DOHH2 (cell line): ENCODE measurements at regions not wholly inside any gene's neighbourhood (a gene's known extent, or its start where the extent isn't known, plus 50 kb on each side); places are given as distances from the start of the nearest gene placed in this dataset.

Source experiments
- H3F3A ChIP-seq: fragments of 200-600 bp; sonication (generic), shearing (Covaris generic); 2 replicates; pipeline ENCODE4 v1.6.0; 2016; ENCODE audit warnings: antibody characterized with exemption, mild to moderate bottlenecking; ENCODE audit not compliant: control insufficient read depth, insufficient read depth
- H3K27ac ChIP-seq: fragments of 200-600 bp; sonication (generic); 2 replicates; pipeline ENCODE4 v1.5.1; 2014; ENCODE audit warnings: low read depth, mild to moderate bottlenecking, low read length, moderate library complexity
- H3K27me3 ChIP-seq: fragments of 200-600 bp; sonication (generic); 2 replicates; pipeline ENCODE4 v1.6.1; 2014; ENCODE audit warnings: mild to moderate bottlenecking, low read length, mixed read lengths; ENCODE audit not compliant: control insufficient read depth
- H3K36me3 ChIP-seq: fragments of 200-600 bp; sonication (generic); 2 replicates; pipeline ENCODE4 v1.6.1; 2014; ENCODE audit warnings: mild to moderate bottlenecking, low read length, moderate library complexity, mixed read lengths; ENCODE audit not compliant: control insufficient read depth
- H3K4me1 ChIP-seq: fragments of 200-600 bp; sonication (generic); 2 replicates; pipeline ENCODE4 v1.6.1; 2014; ENCODE audit warnings: mild to moderate bottlenecking, low read length, mixed read lengths; ENCODE audit not compliant: control insufficient read depth
- H3K4me2 ChIP-seq: fragments of 200-600 bp; sonication (generic); 2 replicates; pipeline ENCODE4 v1.6.0; 2014; ENCODE audit warnings: mild to moderate bottlenecking, low read length, moderate library complexity
- H3K4me3 ChIP-seq: fragments of 200-600 bp; sonication (generic); 2 replicates; pipeline ENCODE4 v1.5.1; 2014; ENCODE audit warnings: mild to moderate bottlenecking, low read length, mixed read lengths
- H3K79me2 ChIP-seq: fragments of 200-600 bp; sonication (generic); 2 replicates; pipeline ENCODE4 v1.6.1; 2014; ENCODE audit warnings: mild to moderate bottlenecking, low read length, mixed read lengths; ENCODE audit not compliant: control insufficient read depth
- H3K9me2 ChIP-seq: fragments of 200-600 bp; sonication (generic); replicated peaks from 2 replicates; pipeline ENCODE4 v1.6.1; 2014; ENCODE audit warnings: mild to moderate bottlenecking, low read length, mixed read lengths; ENCODE audit not compliant: control insufficient read depth
- H3K9me3 ChIP-seq: fragments of 200-600 bp; sonication (generic); 2 replicates; pipeline ENCODE4 v1.6.1; 2014; ENCODE audit warnings: antibody characterized with exemption, low read length, mixed read lengths; ENCODE audit not compliant: control insufficient read depth, insufficient read depth
- H4K20me1 ChIP-seq: fragments of 200-600 bp; sonication (generic); 2 replicates; pipeline ENCODE4 v1.6.0; 2014; ENCODE audit warnings: low read depth, mild to moderate bottlenecking, antibody characterized with exemption, low read length, moderate library complexity; ENCODE audit not compliant: control insufficient read depth, insufficient read depth
- EZH2phosphoT487 ChIP-seq: fragments of 200-600 bp; sonication (generic); IDR thresholded peaks from 2 replicates; pipeline ENCODE4 v1.6.1; 2017; ENCODE audit warnings: borderline replicate concordance, mild to moderate bottlenecking, antibody characterized with exemption, low read length, moderate library complexity, mixed read lengths
- TF ChIP-seq, protein P1 (sequence below): fragments of 200-600 bp; sonication (generic); IDR thresholded peaks from one replicate; pipeline ENCODE4 v1.5.1; 2014; ENCODE audit warnings: antibody characterized with exemption, mild to moderate bottlenecking, low read depth, low read length; ENCODE audit not compliant: poor library complexity, severe bottlenecking

DNA sequence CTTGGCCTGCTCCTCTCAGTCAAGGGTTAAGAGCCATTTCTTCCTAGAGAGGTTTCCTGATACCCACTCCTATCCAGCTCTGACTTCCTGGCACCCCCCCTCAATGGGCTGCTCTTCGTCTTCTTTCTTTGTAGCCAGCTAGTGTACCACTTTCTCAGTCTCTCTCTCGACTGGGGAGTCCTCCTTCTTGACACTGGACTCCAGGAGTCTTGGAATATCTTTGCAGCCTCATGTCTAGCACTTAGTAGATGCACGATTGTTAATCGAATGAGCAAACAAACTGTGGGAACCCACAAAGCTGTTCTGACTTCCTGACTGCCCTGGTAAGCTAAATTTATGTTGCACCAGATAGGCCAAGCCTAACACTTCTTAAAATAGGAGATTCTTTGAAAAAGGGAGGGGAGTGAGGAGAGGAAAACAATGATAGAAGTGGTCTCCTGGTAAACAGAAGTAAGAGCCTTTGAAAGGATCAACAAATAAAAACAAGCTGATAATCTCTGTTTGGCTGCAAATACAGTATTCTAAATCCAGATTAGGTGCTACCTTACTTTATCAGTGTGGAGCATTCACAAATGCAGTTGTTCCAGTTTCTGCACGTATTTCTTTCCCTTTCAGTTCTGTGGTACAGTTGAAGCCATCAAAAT lies 160.1 kb upstream of the CITED2 start:
- Histone ChIP-seq H3K27ac (no peak overlapping the region), H3K36me3 (no peaks in the 10 kb centered on the region), H3K9me2 (no peaks in the 10 kb centered on the region), H3K27me3 (no peaks in the 10 kb centered on the region), H3K4me1 (no peaks in the 10 kb centered on the region), H3K9me3 (no peaks in the 10 kb centered on the region), H4K20me1 (no peaks in the 10 kb centered on the region), H3K4me2 (no peak overlapping the region), H3K79me2 (no peaks in the 10 kb centered on the region), H3F3A (no peaks in the 10 kb centered on the region), H3K4me3 (no peak overlapping the region)
- TF ChIP-seq, protein P1, sequence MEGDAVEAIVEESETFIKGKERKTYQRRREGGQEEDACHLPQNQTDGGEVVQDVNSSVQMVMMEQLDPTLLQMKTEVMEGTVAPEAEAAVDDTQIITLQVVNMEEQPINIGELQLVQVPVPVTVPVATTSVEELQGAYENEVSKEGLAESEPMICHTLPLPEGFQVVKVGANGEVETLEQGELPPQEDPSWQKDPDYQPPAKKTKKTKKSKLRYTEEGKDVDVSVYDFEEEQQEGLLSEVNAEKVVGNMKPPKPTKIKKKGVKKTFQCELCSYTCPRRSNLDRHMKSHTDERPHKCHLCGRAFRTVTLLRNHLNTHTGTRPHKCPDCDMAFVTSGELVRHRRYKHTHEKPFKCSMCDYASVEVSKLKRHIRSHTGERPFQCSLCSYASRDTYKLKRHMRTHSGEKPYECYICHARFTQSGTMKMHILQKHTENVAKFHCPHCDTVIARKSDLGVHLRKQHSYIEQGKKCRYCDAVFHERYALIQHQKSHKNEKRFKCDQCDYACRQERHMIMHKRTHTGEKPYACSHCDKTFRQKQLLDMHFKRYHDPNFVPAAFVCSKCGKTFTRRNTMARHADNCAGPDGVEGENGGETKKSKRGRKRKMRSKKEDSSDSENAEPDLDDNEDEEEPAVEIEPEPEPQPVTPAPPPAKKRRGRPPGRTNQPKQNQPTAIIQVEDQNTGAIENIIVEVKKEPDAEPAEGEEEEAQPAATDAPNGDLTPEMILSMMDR: no peak
- no peak for TF ChIP-seq EZH2phosphoT487

- H3K36me3 ChIP-seq: no peaks in the 10 kb centered on the region
- H3K9me2 ChIP-seq: no peaks in the 10 kb centered on the region
- no peaks in the 10 kb centered on the region for H3F3A ChIP-seq
- H4K20me1 ChIP-seq: no peaks in the 10 kb centered on the region
- H3K4me3 ChIP-seq: no peak overlapping the region
- TF ChIP-seq, protein P1: no peak
- no peak for TF ChIP-seq EZH2phosphoT487
- H3K4me1 ChIP-seq: no peaks in the 10 kb centered on the region
- no peaks in the 10 kb centered on the region for H3K27me3 ChIP-seq
- H3K79me2 ChIP-seq: no peaks in the 10 kb centered on the region
- no peaks in the 10 kb centered on the region for H3K9me3 ChIP-seq
- no peak overlapping the region for H3K4me2 ChIP-seq
- no peak overlapping the region for H3K27ac ChIP-seq
These were observed 159.4 kb upstream of the CITED2 start for GRCh38 chr6:139533573-139534471.

DNA sequence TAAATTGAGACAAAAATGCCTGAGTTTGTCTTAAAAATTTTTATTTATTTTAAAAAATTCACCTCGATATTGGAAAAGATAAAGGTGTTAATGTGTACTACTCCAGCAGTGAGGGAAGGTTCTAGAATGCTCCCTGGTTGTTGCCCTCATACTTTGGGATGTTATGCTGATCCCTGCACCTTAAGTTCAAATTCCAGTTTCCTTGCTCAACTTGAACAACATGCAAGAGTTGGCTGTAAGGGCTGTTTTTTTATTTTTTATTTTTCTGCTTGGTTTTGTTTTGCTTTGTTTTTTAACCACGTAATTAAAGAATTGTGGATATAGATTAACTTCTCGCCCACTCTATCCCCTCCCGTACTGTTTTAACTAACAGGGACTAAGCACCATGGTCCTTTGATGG lies 158.7 kb upstream of the CITED2 start:
- no peak overlapping the region for H3K4me3 ChIP-seq
- H3K36me3 ChIP-seq: no peaks in the 10 kb centered on the region
- no peaks in the 10 kb centered on the region for H3K4me1 ChIP-seq
- H3K4me2 ChIP-seq: no peak overlapping the region
- TF ChIP-seq, protein P1: no peak
- no peak for TF ChIP-seq EZH2phosphoT487
- no peaks in the 10 kb centered on the region for H3K27me3 ChIP-seq
- H3K27ac ChIP-seq: no peak overlapping the region
- no peaks in the 10 kb centered on the region for H3K79me2 ChIP-seq
- H3K9me3 ChIP-seq: no peaks in the 10 kb centered on the region
- no peaks in the 10 kb centered on the region for H3F3A ChIP-seq
- H3K9me2 ChIP-seq: no peaks in the 10 kb centered on the region
- no peaks in the 10 kb centered on the region for H4K20me1 ChIP-seq
